GM12874 (cell line): ENCODE measurements at regions not wholly inside any gene's neighbourhood (a gene's known extent, or its start where the extent isn't known, plus 50 kb on each side); places are given as distances from the start of the nearest gene placed in this dataset.

Experiments used
- CTCF ChIP-seq: IDR thresholded peaks from 2 replicates; pipeline ENCODE4 v1.5.1; 2011; ENCODE audit warnings: low read depth, mild to moderate bottlenecking, control low read depth, low read length, moderate library complexity; ENCODE audit not compliant: insufficient read depth

- no peak for TF ChIP-seq CTCF
These were observed 61.4 kb upstream of the TLE3 start for GRCh38 chr15:70159001-70159712.

- no peak for TF ChIP-seq CTCF
These were observed 60.7 kb upstream of the TLE3 start for GRCh38 chr15:70158309-70159000.

- TF ChIP-seq CTCF, result no peak
These were observed 59.1 kb upstream of the TLE3 start for GRCh38 chr15:70156671-70157271.

- no peak for TF ChIP-seq CTCF
These were observed 57.1 kb upstream of the TLE3 start for GRCh38 chr15:70154718-70155347.

- no peak for TF ChIP-seq CTCF
These were observed 56.4 kb upstream of the TLE3 start for GRCh38 chr15:70153921-70154717.

GRCh38 chr15:70152070-70152480 is 54.4 kb upstream of the TLE3 start:
- no peak for TF ChIP-seq CTCF
